HG02571 (cell line): ENCODE measurements at regions not wholly inside any gene's neighbourhood (a gene's known extent, or its start where the extent isn't known, plus 50 kb on each side); places are given as distances from the start of the nearest gene placed in this dataset.
"Not testable (repeated sequence)": the region's sequence is repeated elsewhere in the genome, so short reads cannot be mapped to it uniquely, and the experiment has no call there.

ENCODE experiments used
- ATAC-seq: cut with Tn5 transposase; IDR thresholded peaks from one replicate; pipeline ENCODE4 v1.9.1; 2021; ENCODE audit warnings: mild to moderate bottlenecking, moderate library complexity; ENCODE audit not compliant: unreplicated experiment

- ATAC-seq = no peak
Observed at GRCh38 chr14:87443787-87444186, 549.2 kb downstream of the GALC start.

DNA sequence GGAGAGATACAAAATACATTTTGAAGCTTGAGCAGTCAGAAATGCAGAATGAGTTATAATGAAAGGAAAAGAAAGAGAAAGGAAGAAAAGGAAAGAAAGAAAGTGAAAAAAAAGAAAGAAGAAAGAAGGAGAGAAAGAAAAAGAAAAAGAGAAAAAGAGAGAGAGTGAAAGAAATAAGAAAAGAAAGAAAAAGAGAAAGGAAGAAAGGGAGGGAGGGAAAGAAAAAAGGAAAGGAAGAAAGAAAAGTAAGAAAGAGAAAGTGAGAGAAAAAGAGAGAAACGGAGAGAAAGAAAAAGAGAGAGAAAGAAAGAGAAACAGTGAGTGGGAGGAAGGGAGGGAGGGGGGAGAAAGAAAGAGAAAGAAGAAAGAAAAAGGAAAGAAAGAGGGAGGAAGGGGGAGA is 549.9 kb downstream of the GALC start:
- no peak for ATAC-seq

GRCh38 chr14:87437158-87437557 is 555.8 kb downstream of the GALC start:
- no peak for ATAC-seq

GRCh38 chr14:87434680-87435079 is 558.3 kb downstream of the GALC start:
- no peak for ATAC-seq

- no peak for ATAC-seq
Observed at GRCh38 chr14:87434011-87434410, 559.0 kb downstream of the GALC start.

DNA sequence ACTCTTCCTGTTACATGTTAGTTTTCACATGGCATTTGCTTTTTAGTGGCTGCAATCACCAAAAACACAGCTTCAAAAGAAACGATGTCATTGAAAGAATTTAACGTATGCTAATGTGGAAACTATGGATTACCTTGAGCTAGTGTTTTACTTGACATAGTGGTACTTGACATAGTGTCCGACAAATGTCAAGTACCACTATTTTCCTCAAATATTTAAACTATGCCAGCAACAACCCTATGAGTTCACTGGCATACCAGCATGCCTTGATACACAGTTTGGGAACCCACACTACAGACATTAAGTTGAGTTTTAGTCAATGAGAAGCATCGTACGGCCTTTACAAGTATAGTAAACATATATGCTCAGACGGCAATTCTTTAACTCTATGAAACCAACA is 560.3 kb downstream of the GALC start:
- no peak for ATAC-seq

DNA sequence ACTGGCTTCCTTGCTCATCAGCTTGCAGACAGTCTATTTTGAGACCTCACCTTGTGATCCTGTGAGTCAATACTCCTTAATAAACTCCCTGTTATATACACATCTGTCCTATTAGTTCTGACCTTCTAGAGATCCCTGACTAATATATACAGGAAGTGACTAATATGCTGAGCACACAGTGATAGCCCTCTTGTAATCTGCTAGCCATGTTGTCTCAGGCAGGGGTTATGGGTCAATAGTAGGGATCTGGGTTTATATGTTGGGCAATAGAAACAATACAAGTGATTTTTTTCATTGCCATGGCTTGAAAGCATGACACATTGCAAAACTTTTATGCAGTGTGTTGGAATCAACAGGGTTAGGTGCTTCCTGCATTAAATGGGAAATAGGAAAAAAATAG is 562.2 kb downstream of the GALC start:
- no peak for ATAC-seq

GRCh38 chr14:87430214-87430613 is 562.8 kb downstream of the GALC start:
- no peak for ATAC-seq

GRCh38 chr14:87419925-87420324 is 573.1 kb downstream of the GALC start:
- no peak for ATAC-seq

DNA sequence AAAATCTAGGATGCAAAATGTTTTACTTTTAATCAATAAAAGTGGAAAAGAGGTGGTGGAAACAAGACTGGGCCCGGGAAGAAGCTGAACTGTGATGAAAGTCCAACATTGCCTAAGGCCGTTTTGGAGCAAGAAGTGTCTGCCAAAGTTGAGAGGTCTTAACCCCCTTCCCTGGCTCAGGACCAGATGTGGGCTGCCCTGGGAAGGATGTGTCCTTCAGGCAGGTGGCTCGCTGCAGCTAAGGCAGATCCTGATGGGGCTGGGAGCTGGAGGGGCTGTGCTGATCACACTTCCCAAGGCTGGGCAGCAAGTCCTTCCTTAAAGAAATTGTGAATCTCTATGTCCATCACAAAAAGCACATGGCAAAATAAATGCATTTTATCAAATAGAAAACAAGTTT is 581.6 kb downstream of the GALC start:
- no peak for ATAC-seq

DNA sequence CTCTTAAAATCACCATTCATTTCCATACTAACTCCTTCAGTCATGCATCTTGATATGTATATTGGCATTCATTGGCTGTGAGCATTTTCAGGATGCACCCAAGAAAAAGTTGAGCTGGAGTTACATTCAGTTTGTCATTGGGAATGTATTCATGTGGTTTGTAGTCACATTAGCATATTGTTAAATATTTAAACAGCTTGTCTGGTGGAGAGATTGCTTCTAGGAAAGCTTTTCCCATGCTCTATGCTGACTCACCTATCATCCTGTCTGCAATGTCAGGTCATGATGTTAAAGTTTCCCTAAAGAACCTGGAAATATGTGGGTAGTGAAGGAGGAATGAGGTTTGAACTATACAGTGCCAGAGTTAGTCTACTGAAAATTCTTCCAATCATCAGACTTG is 583.6 kb downstream of the GALC start:
- ATAC-seq = no peak

DNA sequence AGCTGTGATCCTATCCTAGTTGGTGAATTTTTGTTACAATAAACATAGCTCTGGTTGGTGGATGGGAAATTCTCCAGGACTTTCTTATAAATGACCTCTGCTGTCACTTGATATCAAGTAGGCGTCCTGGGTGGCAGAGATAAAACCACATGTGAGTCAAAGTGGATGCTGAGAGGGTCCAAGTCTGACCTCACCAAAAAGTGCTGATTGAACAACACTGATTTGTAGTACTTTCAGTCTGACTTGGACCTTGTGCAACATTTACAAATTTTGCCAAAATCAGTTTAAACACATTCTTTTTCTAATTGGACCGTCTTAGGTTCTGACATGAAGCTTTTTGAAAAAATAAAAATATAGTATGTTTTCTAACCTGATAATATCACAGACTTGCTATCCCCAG is 585.6 kb downstream of the GALC start:
- ATAC-seq = no peak

- ATAC-seq = no peak
Observed at GRCh38 chr14:87405563-87405962, 587.4 kb downstream of the GALC start.

DNA sequence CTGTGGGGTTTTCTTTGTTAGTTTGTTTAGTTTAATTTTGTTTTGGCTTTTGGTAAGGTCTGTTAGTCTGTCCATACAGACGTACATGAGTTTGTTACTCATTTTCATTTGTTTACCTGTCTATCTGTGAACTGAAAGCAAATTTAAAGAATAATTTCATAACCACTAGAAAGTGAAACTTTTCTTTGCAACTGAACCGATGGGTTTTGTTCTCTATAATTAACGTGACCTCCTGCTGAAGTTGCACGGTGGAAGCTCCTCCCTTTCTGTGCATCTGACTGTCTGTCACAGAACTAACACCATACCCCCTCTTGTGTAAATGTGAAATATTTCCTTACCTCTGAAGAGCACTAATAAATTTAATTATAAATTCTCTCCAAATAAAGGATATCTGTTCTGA is 595.5 kb downstream of the GALC start:
- no peak for ATAC-seq

GRCh38 chr14:87391066-87391465 is 601.9 kb downstream of the GALC start:
- no peak for ATAC-seq

DNA sequence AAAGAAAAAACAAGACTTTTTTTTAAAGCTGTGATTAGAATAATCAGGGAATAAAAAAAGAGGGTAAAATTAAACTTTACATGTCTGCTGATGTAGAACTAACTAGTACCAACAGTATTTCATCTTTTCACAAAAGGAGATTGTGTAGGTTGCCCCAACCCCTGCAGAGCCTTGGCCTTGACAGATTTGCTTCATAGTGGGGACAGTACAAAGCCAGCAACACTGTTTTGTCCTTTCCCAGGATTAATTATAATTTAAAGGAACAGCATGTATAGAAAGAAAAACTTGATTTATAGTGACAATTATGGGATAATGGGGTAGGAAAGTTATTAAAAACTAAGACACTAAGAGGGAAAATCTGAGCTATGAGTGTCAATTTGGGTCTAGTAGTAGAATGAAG is 604.0 kb downstream of the GALC start:
- ATAC-seq = no peak

GRCh38 chr14:87387806-87388205 is 605.2 kb downstream of the GALC start:
- no peak for ATAC-seq

- no peak for ATAC-seq
Observed at GRCh38 chr14:87386524-87386923, 606.5 kb downstream of the GALC start.

GRCh38 chr14:87380054-87380453 is 612.9 kb downstream of the GALC start:
- ATAC-seq = no peak

DNA sequence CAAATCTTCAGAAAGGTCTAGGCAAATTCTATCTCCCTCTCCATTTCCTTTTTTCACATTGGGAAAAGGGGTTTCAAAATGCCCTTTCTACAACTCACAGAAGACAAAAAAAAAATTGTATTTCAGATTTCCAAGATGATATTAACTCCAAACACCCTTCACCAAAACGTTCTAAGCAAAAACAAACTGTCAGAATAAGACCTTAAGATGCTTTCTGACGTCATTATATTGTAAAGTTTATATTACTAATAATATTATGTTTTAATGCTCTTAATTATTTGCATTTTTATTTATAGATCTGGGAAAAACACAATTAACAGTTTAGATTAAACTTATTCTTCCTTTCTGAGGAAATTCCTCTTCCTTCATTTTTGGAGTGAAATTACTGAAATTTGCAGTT is 624.2 kb downstream of the GALC start:
- ATAC-seq = no peak

DNA sequence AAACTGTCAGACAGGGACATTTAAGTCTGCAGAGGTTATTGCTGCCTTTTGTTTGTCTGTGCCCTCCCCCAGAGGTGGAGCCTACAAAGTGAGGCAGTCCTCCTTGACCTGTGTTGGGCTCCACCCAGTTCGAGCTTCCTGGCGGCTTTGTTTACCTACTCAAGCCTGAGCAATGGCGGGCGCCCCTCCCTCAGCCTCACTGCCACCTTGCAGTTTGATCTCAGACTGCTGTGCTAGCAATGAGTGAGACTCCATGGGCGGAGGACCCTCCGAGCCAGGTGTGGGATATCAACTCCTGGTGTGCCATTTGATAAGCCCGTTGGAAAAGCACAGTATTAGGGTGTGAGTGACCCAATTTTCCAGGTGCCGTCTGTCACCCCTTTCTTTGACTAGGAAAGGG is 632.7 kb downstream of the GALC start:
- ATAC-seq = not testable (repeated sequence)

- ATAC-seq = no peak
Observed at GRCh38 chr14:87351007-87351406, 642.0 kb downstream of the GALC start.

GRCh38 chr14:87349921-87350320 is 643.1 kb downstream of the GALC start:
- no peak for ATAC-seq

DNA sequence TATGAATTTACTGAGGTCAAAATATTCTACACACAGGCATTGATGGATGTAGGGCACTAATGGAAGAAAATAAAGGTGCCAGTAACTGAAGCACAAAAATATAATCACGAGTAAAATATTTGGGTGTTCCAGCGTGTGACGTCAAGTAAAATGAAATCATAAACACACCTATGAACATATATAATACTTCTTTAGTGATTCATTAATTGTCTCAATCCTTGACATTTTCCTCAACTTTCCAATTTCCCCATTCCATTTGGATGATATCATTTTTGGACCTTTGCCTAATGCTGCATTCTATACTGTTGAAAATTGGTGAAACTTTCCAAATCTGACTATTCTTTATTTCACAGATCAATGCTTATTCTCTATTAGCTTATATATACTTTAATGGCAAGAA is 649.3 kb downstream of the GALC start:
- ATAC-seq = no peak
